Endothelial cell of umbilical vein (primary cell): ENCODE measurements at regions not wholly inside any gene's neighbourhood (a gene's known extent, or its start where the extent isn't known, plus 50 kb on each side); places are given as distances from the start of the nearest gene placed in this dataset.

Experiments used
- CTCF ChIP-seq, 2 donors: IDR thresholded peaks; 1 replicate in 1 of 2; 2 replicates in 1 of 2; pipeline ENCODE4 v1.5.1; 2011; ENCODE audit warnings: low read length in 2 of 2, mild to moderate bottlenecking in 2 of 2, moderate library complexity in 2 of 2, control low read depth in 1 of 2, inconsistent platforms in 1 of 2, low read depth in 1 of 2; ENCODE audit not compliant: insufficient read depth in 1 of 2; ENCODE audit errors: extremely low read depth in 1 of 2
- EZH2 ChIP-seq: IDR thresholded peaks from 2 replicates; pipeline ENCODE4 v1.6.1; 2012; ENCODE audit warnings: borderline replicate concordance, low read depth, mild to moderate bottlenecking, moderate library complexity, low read length, inconsistent platforms; ENCODE audit not compliant: severe bottlenecking
- FOS ChIP-seq: IDR thresholded peaks from 2 replicates; pipeline ENCODE4 v1.6.1; 2011; ENCODE audit warnings: mild to moderate bottlenecking, low read length, moderate library complexity, borderline replicate concordance; ENCODE audit not compliant: insufficient read depth
- GATA2 ChIP-seq: IDR thresholded peaks from 2 replicates; pipeline ENCODE4 v1.7.0; 2011; ENCODE audit warnings: low read depth, mild to moderate bottlenecking, moderate library complexity, mixed read lengths, low read length; ENCODE audit not compliant: insufficient read length, insufficient read depth
- JUN ChIP-seq: IDR thresholded peaks from 2 replicates; pipeline ENCODE4 v1.6.1; 2011; ENCODE audit warnings: borderline replicate concordance, low read depth; ENCODE audit not compliant: insufficient read length, insufficient read depth
- MAX ChIP-seq: IDR thresholded peaks from 2 replicates; pipeline ENCODE4 v1.6.1; 2011; ENCODE audit not compliant: insufficient read depth, insufficient read length
- POLR2A ChIP-seq: IDR thresholded peaks from 2 replicates; pipeline ENCODE4 v1.6.1; 2012; ENCODE audit warnings: low read depth, mild to moderate bottlenecking, control low read depth, low read length
- POLR2AphosphoS5 ChIP-seq: IDR thresholded peaks from 2 replicates; pipeline ENCODE4 v1.6.1; 2012; ENCODE audit warnings: low read depth, mild to moderate bottlenecking, control low read depth, low read length, moderate library complexity; ENCODE audit not compliant: insufficient read depth

- TF ChIP-seq POLR2A, result no peak
- TF ChIP-seq CTCF (IDR thresholded peaks at IDR 0.05; ENCODE audit: extremely low read depth in 1 of 2, insufficient read depth in 1 of 2, low read depth in 1 of 2, low read length in 2 of 2), result no peak
- TF ChIP-seq POLR2AphosphoS5, result no peak
- no peak for TF ChIP-seq EZH2
- TF ChIP-seq GATA2, result no peak
- no peak for TF ChIP-seq MAX
- TF ChIP-seq FOS, result no peak
- TF ChIP-seq JUN, result no peak
Observed at GRCh38 chr10:29238523-29239135, 50.2 kb upstream of the LYZL1 start.
